Stimulated activated CD8-positive, alpha-beta memory T cell treated with anti-CD3 and anti-CD28 coated beads, Interleukin-4, amount 100 ng/mL, for 1 hour (primary cell): ENCODE measurements at regions not wholly inside any gene's neighbourhood (a gene's known extent, or its start where the extent isn't known, plus 50 kb on each side); places are given as distances from the start of the nearest gene placed in this dataset.
A peak's percentile ranks its signal among the peaks of the same experiment; 100 is the strongest.
"Not testable (repeated sequence)": the region's sequence is repeated elsewhere in the genome, so short reads cannot be mapped to it uniquely, and the experiment has no call there.

Experiments used
- DNase-seq, 2 donors: peaks; one replicate each; pipeline ENCODE4 v3.0.0-alpha.2; 2020; ENCODE audit warnings: low read depth in 2 of 2, low spot score in 1 of 2

- DNase-seq: no peak
These were observed 53.5 kb downstream of the PAGE2 start for GRCh38 chrX:55142206-55142918.

DNA sequence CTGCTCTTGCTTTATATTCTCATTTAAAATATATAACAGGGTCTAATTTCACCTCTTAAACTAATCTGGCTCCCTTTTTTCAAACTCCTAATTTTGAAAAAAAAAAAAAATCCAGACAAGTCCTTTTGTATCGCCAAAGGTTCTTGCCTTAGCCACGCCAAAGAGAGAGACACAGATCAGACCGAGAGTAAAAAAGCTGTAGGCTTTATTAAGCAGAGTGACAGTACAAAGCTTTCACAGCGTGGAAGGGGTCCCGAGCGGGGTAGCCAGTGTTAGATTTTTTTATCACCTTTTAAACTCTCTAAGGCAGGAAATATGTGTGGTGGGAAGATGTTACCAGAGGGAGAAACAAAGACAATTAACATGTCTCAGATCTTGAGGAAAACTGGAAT, 54.1 kb downstream of the PAGE2 start:
- DNase-seq: no peak

DNA sequence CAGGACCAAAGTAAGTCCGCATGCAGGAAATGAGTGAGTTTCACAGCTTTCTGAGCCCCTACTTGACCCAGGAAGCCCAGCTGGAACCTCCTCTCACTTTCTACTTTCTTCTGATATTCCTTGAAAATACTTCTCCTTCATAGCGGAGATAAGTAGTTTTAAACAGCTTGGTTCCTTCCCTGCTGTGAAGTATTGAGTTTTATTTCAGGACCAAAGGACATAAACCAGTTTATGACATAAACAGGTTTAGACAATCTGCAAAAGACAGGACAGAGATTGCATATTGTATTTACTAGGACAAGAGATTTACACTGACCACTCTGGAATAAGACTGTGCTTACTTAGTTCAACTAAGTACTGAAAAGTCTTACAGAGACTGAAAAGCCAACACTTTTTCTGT, 54.8 kb downstream of the PAGE2 start:
- DNase-seq: no peak

DNA sequence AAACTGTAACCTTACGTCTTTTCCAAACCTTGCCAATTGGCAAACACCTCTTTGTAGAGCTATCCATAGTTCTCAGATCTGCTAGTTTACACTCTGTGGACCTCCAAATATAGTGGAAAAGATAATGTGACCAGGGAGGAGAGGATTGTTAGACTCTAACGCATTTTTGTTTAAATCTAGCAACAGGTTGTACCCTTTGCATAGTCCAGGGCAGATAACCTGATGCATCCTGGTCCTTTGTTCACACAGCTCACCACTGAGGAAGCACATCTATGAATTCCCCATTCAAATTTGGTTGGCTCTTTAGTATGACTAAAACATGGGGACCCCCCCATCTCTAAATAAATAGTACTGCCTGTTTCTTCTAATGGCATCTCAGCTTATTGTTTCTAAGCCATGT, 55.9 kb downstream of the PAGE2 start:
- DNase-seq: no peak

- no peak for DNase-seq
These were observed 60.4 kb downstream of the PAGE2 start for GRCh38 chrX:55149242-55149641.

GRCh38 chrX:55151199-55151598, 62.4 kb downstream of the PAGE2 start:
- DNase-seq: no peak

DNA sequence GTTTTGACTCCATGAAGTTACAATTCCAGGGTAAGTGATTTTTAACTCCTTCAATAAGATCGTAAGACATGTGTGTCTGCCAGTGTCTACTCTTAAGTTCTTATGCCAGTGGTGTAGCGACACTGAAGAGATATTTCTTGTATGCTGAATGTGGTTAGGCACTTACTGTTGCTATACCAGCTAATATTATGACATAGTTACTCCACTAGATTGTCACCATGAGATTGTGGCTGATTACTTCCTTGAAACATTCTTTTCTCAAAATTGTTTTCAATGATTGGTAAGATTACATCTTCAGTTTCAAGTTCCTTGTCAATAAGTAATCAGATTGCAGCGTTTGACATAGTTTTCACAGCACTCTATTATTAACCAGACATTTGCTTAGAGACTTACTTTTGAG, 60.6 kb upstream of the PAGE5 start:
- DNase-seq: no peak

GRCh38 chrX:55160685-55161552, 59.2 kb upstream of the PAGE5 start:
- DNase-seq: peak; percentile 79 to 81

DNA sequence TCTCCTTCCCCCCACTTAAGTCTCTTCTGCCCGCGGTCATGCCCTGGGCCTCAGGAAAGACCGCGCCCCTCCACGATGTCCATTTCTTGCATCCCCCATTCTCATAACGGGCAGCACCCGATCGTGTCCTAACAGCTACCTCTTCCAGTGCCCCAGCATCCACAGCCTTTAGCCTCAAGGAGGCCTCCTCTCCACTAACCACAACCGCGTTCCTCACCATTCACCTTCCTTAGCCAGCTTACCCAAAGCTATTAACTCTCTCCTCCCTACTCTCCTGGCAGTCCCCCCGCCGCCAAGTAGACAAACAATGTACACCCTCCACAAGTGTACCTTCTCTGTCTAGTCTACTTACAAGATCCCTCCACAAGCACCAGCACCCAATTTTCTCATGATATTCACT, 58.6 kb upstream of the PAGE5 start:
- DNase-seq: no peak

DNA sequence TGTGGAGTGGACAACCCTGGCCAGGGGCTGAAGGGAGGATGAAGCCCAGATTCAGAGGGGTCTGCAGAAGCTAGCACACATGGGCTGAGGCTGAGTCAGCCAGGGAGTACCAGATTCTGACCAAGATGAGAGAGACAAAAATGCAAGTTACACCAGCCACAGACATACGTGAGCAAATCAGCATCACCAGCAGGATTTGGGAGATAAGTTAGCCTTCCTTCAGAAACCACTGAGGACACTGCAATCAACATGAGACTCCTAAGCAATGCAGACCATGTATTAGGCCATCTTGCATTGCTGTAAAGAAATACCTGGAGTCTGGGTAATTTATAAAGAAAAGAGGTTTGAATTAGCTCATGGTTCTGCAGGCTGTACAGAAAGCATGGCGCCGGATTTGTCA, 57.0 kb upstream of the PAGE5 start:
- no peak for DNase-seq

- DNase-seq: not testable (repeated sequence)
These were observed 55.1 kb upstream of the PAGE5 start for GRCh38 chrX:55165026-55165425.

DNA sequence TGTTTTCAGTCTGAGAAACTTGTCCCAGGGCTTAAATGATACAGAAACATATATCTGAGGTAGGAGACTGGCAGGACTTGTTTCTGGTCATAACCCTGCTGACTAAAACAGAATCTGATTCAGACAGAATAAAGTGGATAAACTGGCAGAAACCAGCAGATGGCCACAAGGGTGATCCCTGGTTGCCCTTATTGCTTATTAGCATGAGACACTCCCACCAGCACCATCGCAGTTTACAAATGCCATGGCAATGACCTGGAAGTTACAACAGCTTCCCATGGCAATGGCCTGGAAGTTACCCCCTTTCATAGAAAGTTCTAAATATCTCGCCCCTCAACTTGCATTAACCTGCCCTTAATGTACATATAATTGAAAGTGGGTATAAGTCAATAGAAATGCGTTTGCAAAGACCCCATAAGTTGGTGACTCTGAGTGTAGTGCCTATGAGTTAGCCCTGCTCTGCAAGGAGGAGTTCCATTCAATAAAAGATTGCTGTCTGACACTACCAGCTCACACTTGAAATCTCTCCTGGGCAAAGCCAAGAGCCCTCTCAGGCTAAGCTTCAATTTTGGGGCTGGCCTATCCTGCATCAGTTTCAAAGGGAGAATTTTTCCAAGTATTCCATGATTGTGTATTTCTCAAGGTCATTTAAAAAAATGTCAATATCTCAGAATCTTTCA, 52.9 kb upstream of the PAGE5 start:
- no peak for DNase-seq

GRCh38 chrX:55167901-55168300, 52.2 kb upstream of the PAGE5 start:
- no peak for DNase-seq

DNA sequence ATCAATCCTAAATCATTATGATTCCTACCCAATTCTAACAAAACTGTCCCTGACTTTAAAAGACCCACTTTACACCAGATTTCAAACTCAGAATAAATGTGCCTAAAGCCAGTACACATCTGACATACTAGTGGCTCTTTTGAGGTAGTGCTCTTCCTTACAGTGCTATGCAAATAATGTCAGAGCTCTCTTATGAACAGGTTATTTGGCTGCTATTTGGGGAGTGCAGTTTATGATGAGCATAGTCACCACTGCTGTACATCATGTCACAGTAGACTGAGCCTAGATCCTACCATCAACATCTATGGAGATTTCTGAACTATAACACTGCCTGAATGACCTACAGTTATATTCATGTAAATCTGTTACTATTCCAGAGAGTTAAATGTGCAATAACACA, 50.4 kb upstream of the PAGE5 start:
- no peak for DNase-seq
